H9 (cell line): ENCODE measurements at regions not wholly inside any gene's neighbourhood (a gene's known extent, or its start where the extent isn't known, plus 50 kb on each side); places are given as distances from the start of the nearest gene placed in this dataset.

Experiments
- DNase-seq: peaks from one replicate; pipeline ENCODE4 v3.0.0-alpha.2; 2017
- H2AFZ ChIP-seq: one replicate; pipeline ENCODE4 v1.6.1; 2013; ENCODE audit warnings: mild to moderate bottlenecking, low read length, control low read depth, moderate library complexity
- H2AK5ac ChIP-seq: 2 replicates; pipeline ENCODE4 v1.6.1; 2013; ENCODE audit warnings: low read length, control low read depth, mixed read lengths; ENCODE audit not compliant: insufficient read length
- H2BK120ac ChIP-seq: one replicate; pipeline ENCODE4 v1.6.1; 2013; ENCODE audit warnings: low read depth, mild to moderate bottlenecking, low read length, control low read depth, inconsistent platforms; ENCODE audit not compliant: poor library complexity, severe bottlenecking
- H2BK12ac ChIP-seq: 2 replicates; pipeline ENCODE4 v1.6.1; 2013; ENCODE audit warnings: low read length, control low read depth, mixed read lengths, low read depth; ENCODE audit not compliant: insufficient read length
- H2BK15ac ChIP-seq: 2 replicates; pipeline ENCODE4 v1.6.1; 2013; ENCODE audit warnings: low read depth, low read length, control low read depth
- H2BK20ac ChIP-seq: one replicate; pipeline ENCODE4 v1.6.1; 2013; ENCODE audit warnings: low read depth, mild to moderate bottlenecking, low read length, control low read depth, inconsistent platforms; ENCODE audit not compliant: poor library complexity, severe bottlenecking
- H2BK5ac ChIP-seq: 2 replicates; pipeline ENCODE4 v1.6.1; 2013; ENCODE audit warnings: low read length, control low read depth, mixed read lengths; ENCODE audit not compliant: insufficient read length
- H3K14ac ChIP-seq: 2 replicates; pipeline ENCODE4 v1.6.1; 2013; ENCODE audit warnings: low read length, control low read depth; ENCODE audit not compliant: insufficient read depth
- H3K18ac ChIP-seq: 2 replicates; pipeline ENCODE4 v1.6.1; 2013; ENCODE audit warnings: low read depth, mild to moderate bottlenecking, mixed read lengths, low read length, control low read depth; ENCODE audit not compliant: insufficient read length
- H3K23ac ChIP-seq: 2 replicates; pipeline ENCODE4 v1.6.1; 2013; ENCODE audit warnings: low read length, control low read depth, mixed read lengths, low read depth; ENCODE audit not compliant: insufficient read length
- H3K23me2 ChIP-seq: 2 replicates; pipeline ENCODE4 v1.6.1; 2013; ENCODE audit warnings: low read depth, mild to moderate bottlenecking, mixed read lengths, low read length, control low read depth; ENCODE audit not compliant: insufficient read length, poor library complexity, severe bottlenecking
- H3K27ac ChIP-seq: 2 replicates; pipeline ENCODE4 v1.5.1; 2013; ENCODE audit warnings: low read length, control low read depth, mixed read lengths, low read depth; ENCODE audit not compliant: insufficient read length
- H3K27me3 ChIP-seq: 2 replicates; pipeline ENCODE4 v1.6.1; 2013; ENCODE audit warnings: low read length, control low read depth, inconsistent platforms; ENCODE audit not compliant: insufficient read depth
- H3K4ac ChIP-seq: 2 replicates; pipeline ENCODE4 v1.6.1; 2013; ENCODE audit warnings: low read depth, mild to moderate bottlenecking, control low read depth, inconsistent platforms, low read length, moderate library complexity
- H3K4me1 ChIP-seq: 2 replicates; pipeline ENCODE4 v1.6.1; 2013; ENCODE audit warnings: low read length, control low read depth, inconsistent platforms; ENCODE audit not compliant: insufficient read depth
- H3K4me2 ChIP-seq: 2 replicates; pipeline ENCODE4 v1.6.1; 2013; ENCODE audit warnings: low read length, control low read depth, mixed read lengths; ENCODE audit not compliant: insufficient read length, insufficient read depth
- H3K56ac ChIP-seq: 2 replicates; pipeline ENCODE4 v1.6.1; 2013; ENCODE audit warnings: low read depth, mild to moderate bottlenecking, mixed read lengths, low read length, control low read depth; ENCODE audit not compliant: insufficient read length
- H3K79me1 ChIP-seq: 2 replicates; pipeline ENCODE4 v1.6.1; 2013; ENCODE audit warnings: low read depth, mild to moderate bottlenecking, moderate library complexity, low read length, control low read depth, inconsistent platforms; ENCODE audit not compliant: insufficient read depth, poor library complexity, severe bottlenecking
- H3K79me2 ChIP-seq: 2 replicates; pipeline ENCODE4 v1.6.1; 2013; ENCODE audit warnings: low read length, control low read depth, inconsistent platforms; ENCODE audit not compliant: insufficient read depth
- H3K9ac ChIP-seq: 2 replicates; pipeline ENCODE4 v1.6.1; 2013; ENCODE audit warnings: low read length, control low read depth, mixed read lengths; ENCODE audit not compliant: insufficient read length; ENCODE audit errors: extremely low read depth
- H3K9me3 ChIP-seq: one replicate; pipeline ENCODE4 v1.6.1; 2013; ENCODE audit warnings: low read depth, low read length, inconsistent platforms; ENCODE audit not compliant: control insufficient read depth
- H3T11ph ChIP-seq: one replicate; pipeline ENCODE4 v1.6.1; 2013; ENCODE audit warnings: mild to moderate bottlenecking, low read length, control low read depth, inconsistent platforms
- H4K20me1 ChIP-seq: one replicate; pipeline ENCODE4 v1.6.1; 2013; ENCODE audit not compliant: control insufficient read depth, insufficient read length, insufficient read depth
- H4K5ac ChIP-seq: 2 replicates; pipeline ENCODE4 v1.6.1; 2013; ENCODE audit warnings: low read depth, mild to moderate bottlenecking, mixed read lengths, low read length, control low read depth; ENCODE audit not compliant: insufficient read length
- H4K8ac ChIP-seq: replicated peaks from 2 replicates; pipeline ENCODE4 v1.6.1; 2013; ENCODE audit warnings: low read length, control low read depth, mixed read lengths, low read depth; ENCODE audit not compliant: insufficient read length
- H4K91ac ChIP-seq: 2 replicates; pipeline ENCODE4 v1.6.1; 2013; ENCODE audit warnings: low read depth, mild to moderate bottlenecking, moderate library complexity, mixed read lengths, low read length, control low read depth; ENCODE audit not compliant: insufficient read length
- H3K27ac Mint-ChIP-seq, 3 experiments: 2 replicates in 2 of 3; 3 replicates in 1 of 3; pipeline ENCODE4 v1.8.0; 2020 to 2021; ENCODE audit warnings: mixed read lengths in 3 of 3, mild to moderate bottlenecking in 1 of 3, moderate library complexity in 1 of 3
- H3K27me3 Mint-ChIP-seq: 2 replicates; pipeline ENCODE4 v1.8.0; 2021; ENCODE audit warnings: low read depth, mild to moderate bottlenecking, moderate library complexity, mixed read lengths
- H3K36me3 Mint-ChIP-seq, 3 experiments: 2 replicates in 2 of 3; 3 replicates in 1 of 3; pipeline ENCODE4 v1.8.0; 2020 to 2021; ENCODE audit warnings: low read depth in 3 of 3, mixed read lengths in 3 of 3; ENCODE audit not compliant: insufficient read depth in 1 of 3
- H3K4me1 Mint-ChIP-seq, 2 experiments: 2 replicates each; pipeline ENCODE4 v1.8.0; 2020; ENCODE audit warnings: mixed read lengths in 2 of 2
- H3K4me3 Mint-ChIP-seq, 2 experiments: 2 replicates in 1 of 2; 3 replicates in 1 of 2; pipeline ENCODE4 v1.8.0; 2020 to 2021; ENCODE audit warnings: mild to moderate bottlenecking in 2 of 2, mixed read lengths in 2 of 2, moderate library complexity in 1 of 2
- H3K9me3 Mint-ChIP-seq, 2 experiments: 2 replicates in 1 of 2; 3 replicates in 1 of 2; pipeline ENCODE4 v1.8.0; 2020; ENCODE audit warnings: mild to moderate bottlenecking in 2 of 2, mixed read lengths in 2 of 2, moderate library complexity in 1 of 2
- WGBS: extraction: QIAGEN DNeasy Blood & Tissue Kit; methylation state at CpG from one replicate; pipeline ENCODE4 v1.1.7; 2013; ENCODE audit warnings: missing lambda C conversion rate, low lambda C conversion rate, mixed read lengths; ENCODE audit not compliant: insufficient read length; ENCODE audit errors: extremely low coverage; 5-methylcytosine and 5-hydroxymethylcytosine counted together
- TF ChIP-seq, protein P1 (sequence below): fragments of 200-600 bp; sonication (generic); conservative IDR thresholded peaks from 3 replicates; pipeline ENCODE4 v1.8.0; 2021; ENCODE audit warnings: antibody characterized with exemption, mild to moderate bottlenecking

DNA sequence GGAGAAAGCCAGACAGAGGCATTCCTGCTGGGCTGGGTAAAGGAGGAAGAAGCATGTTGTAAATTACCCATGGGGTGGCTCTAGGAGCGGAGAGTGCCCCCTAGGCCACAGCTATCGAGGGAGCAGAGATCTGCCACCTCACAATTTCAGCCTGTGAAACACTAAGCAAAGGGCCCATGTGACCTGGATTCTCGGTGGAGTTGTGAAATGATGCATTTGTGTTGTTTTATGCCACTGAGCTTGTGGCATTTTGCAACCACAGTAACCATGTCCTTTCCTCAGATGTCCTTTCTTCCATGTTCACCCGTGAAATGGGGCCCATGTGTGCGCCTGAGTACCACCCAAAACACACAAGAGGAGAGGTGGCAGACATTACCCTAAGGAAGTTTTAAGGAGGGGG, 159.3 kb downstream of the SYK start:
- Histone ChIP-seq H2BK20ac (no peak overlapping the region), H3T11ph (no peak overlapping the region), H3K27ac (no peak overlapping the region), H3K4me1 (peaks cover 2% of the 10 kb centered on the region; the same call in 1 of the 2 replicates), H2BK15ac (no peak overlapping the region), H3K18ac (no peak overlapping the region), H3K79me1 (no peaks in the 10 kb centered on the region), H2AFZ (no peak overlapping the region), H4K20me1 (no peaks in the 10 kb centered on the region), H3K27me3 (no peaks in the 10 kb centered on the region), H2AK5ac (no peak overlapping the region), H3K23ac (no peak overlapping the region), H4K8ac (no peak overlapping the region), H3K4ac (no peak overlapping the region), H4K5ac (no peak overlapping the region), H3K9me3 (no peaks in the 10 kb centered on the region), H2BK120ac (no peak overlapping the region), H2BK5ac (no peak overlapping the region), H3K56ac (no peak overlapping the region), H3K4me2 (no peak overlapping the region), H3K23me2 (no peaks in the 10 kb centered on the region), H3K79me2 (no peaks in the 10 kb centered on the region), H3K14ac (no peak overlapping the region), H3K9ac (no peak overlapping the region), H2BK12ac (no peak overlapping the region), H4K91ac (no peak overlapping the region)
- Mint-ChIP-seq H3K4me3 (no peak overlapping the region), H3K9me3 (no peaks in the 10 kb centered on the region), H3K36me3 (no peaks in the 10 kb centered on the region), H3K27ac (no peak overlapping the region; a peak in 1 of 7 replicates), H3K4me1 (peaks cover 17 to 23% of the 10 kb centered on the region in 2 experiments), H3K27me3 (no peaks in the 10 kb centered on the region; the same call in 1 of the 2 replicates)
- TF ChIP-seq, protein P1, sequence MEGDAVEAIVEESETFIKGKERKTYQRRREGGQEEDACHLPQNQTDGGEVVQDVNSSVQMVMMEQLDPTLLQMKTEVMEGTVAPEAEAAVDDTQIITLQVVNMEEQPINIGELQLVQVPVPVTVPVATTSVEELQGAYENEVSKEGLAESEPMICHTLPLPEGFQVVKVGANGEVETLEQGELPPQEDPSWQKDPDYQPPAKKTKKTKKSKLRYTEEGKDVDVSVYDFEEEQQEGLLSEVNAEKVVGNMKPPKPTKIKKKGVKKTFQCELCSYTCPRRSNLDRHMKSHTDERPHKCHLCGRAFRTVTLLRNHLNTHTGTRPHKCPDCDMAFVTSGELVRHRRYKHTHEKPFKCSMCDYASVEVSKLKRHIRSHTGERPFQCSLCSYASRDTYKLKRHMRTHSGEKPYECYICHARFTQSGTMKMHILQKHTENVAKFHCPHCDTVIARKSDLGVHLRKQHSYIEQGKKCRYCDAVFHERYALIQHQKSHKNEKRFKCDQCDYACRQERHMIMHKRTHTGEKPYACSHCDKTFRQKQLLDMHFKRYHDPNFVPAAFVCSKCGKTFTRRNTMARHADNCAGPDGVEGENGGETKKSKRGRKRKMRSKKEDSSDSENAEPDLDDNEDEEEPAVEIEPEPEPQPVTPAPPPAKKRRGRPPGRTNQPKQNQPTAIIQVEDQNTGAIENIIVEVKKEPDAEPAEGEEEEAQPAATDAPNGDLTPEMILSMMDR = no peak
- no peak for DNase-seq
- WGBS = no CpG with 5 or more reads among the region's 5 CpGs
